H9 (cell line): ENCODE measurements at regions not wholly inside any gene's neighbourhood (a gene's known extent, or its start where the extent isn't known, plus 50 kb on each side); places are given as distances from the start of the nearest gene placed in this dataset.

Experiments
- DNase-seq: peaks from one replicate; pipeline ENCODE4 v3.0.0-alpha.2; 2017
- H2AFZ ChIP-seq: one replicate; pipeline ENCODE4 v1.6.1; 2013; ENCODE audit warnings: mild to moderate bottlenecking, low read length, control low read depth, moderate library complexity
- H2AK5ac ChIP-seq: 2 replicates; pipeline ENCODE4 v1.6.1; 2013; ENCODE audit warnings: low read length, control low read depth, mixed read lengths; ENCODE audit not compliant: insufficient read length
- H2BK120ac ChIP-seq: one replicate; pipeline ENCODE4 v1.6.1; 2013; ENCODE audit warnings: low read depth, mild to moderate bottlenecking, low read length, control low read depth, inconsistent platforms; ENCODE audit not compliant: poor library complexity, severe bottlenecking
- H2BK12ac ChIP-seq: 2 replicates; pipeline ENCODE4 v1.6.1; 2013; ENCODE audit warnings: low read length, control low read depth, mixed read lengths, low read depth; ENCODE audit not compliant: insufficient read length
- H2BK15ac ChIP-seq: 2 replicates; pipeline ENCODE4 v1.6.1; 2013; ENCODE audit warnings: low read depth, low read length, control low read depth
- H2BK20ac ChIP-seq: one replicate; pipeline ENCODE4 v1.6.1; 2013; ENCODE audit warnings: low read depth, mild to moderate bottlenecking, low read length, control low read depth, inconsistent platforms; ENCODE audit not compliant: poor library complexity, severe bottlenecking
- H2BK5ac ChIP-seq: 2 replicates; pipeline ENCODE4 v1.6.1; 2013; ENCODE audit warnings: low read length, control low read depth, mixed read lengths; ENCODE audit not compliant: insufficient read length
- H3K14ac ChIP-seq: 2 replicates; pipeline ENCODE4 v1.6.1; 2013; ENCODE audit warnings: low read length, control low read depth; ENCODE audit not compliant: insufficient read depth
- H3K18ac ChIP-seq: 2 replicates; pipeline ENCODE4 v1.6.1; 2013; ENCODE audit warnings: low read depth, mild to moderate bottlenecking, mixed read lengths, low read length, control low read depth; ENCODE audit not compliant: insufficient read length
- H3K23ac ChIP-seq: 2 replicates; pipeline ENCODE4 v1.6.1; 2013; ENCODE audit warnings: low read length, control low read depth, mixed read lengths, low read depth; ENCODE audit not compliant: insufficient read length
- H3K23me2 ChIP-seq: 2 replicates; pipeline ENCODE4 v1.6.1; 2013; ENCODE audit warnings: low read depth, mild to moderate bottlenecking, mixed read lengths, low read length, control low read depth; ENCODE audit not compliant: insufficient read length, poor library complexity, severe bottlenecking
- H3K27ac ChIP-seq: 2 replicates; pipeline ENCODE4 v1.5.1; 2013; ENCODE audit warnings: low read length, control low read depth, mixed read lengths, low read depth; ENCODE audit not compliant: insufficient read length
- H3K27me3 ChIP-seq: 2 replicates; pipeline ENCODE4 v1.6.1; 2013; ENCODE audit warnings: low read length, control low read depth, inconsistent platforms; ENCODE audit not compliant: insufficient read depth
- H3K4ac ChIP-seq: 2 replicates; pipeline ENCODE4 v1.6.1; 2013; ENCODE audit warnings: low read depth, mild to moderate bottlenecking, control low read depth, inconsistent platforms, low read length, moderate library complexity
- H3K4me1 ChIP-seq: 2 replicates; pipeline ENCODE4 v1.6.1; 2013; ENCODE audit warnings: low read length, control low read depth, inconsistent platforms; ENCODE audit not compliant: insufficient read depth
- H3K4me2 ChIP-seq: 2 replicates; pipeline ENCODE4 v1.6.1; 2013; ENCODE audit warnings: low read length, control low read depth, mixed read lengths; ENCODE audit not compliant: insufficient read length, insufficient read depth
- H3K56ac ChIP-seq: 2 replicates; pipeline ENCODE4 v1.6.1; 2013; ENCODE audit warnings: low read depth, mild to moderate bottlenecking, mixed read lengths, low read length, control low read depth; ENCODE audit not compliant: insufficient read length
- H3K79me1 ChIP-seq: 2 replicates; pipeline ENCODE4 v1.6.1; 2013; ENCODE audit warnings: low read depth, mild to moderate bottlenecking, moderate library complexity, low read length, control low read depth, inconsistent platforms; ENCODE audit not compliant: insufficient read depth, poor library complexity, severe bottlenecking
- H3K79me2 ChIP-seq: 2 replicates; pipeline ENCODE4 v1.6.1; 2013; ENCODE audit warnings: low read length, control low read depth, inconsistent platforms; ENCODE audit not compliant: insufficient read depth
- H3K9ac ChIP-seq: 2 replicates; pipeline ENCODE4 v1.6.1; 2013; ENCODE audit warnings: low read length, control low read depth, mixed read lengths; ENCODE audit not compliant: insufficient read length; ENCODE audit errors: extremely low read depth
- H3K9me3 ChIP-seq: one replicate; pipeline ENCODE4 v1.6.1; 2013; ENCODE audit warnings: low read depth, low read length, inconsistent platforms; ENCODE audit not compliant: control insufficient read depth
- H3T11ph ChIP-seq: one replicate; pipeline ENCODE4 v1.6.1; 2013; ENCODE audit warnings: mild to moderate bottlenecking, low read length, control low read depth, inconsistent platforms
- H4K20me1 ChIP-seq: one replicate; pipeline ENCODE4 v1.6.1; 2013; ENCODE audit not compliant: control insufficient read depth, insufficient read length, insufficient read depth
- H4K5ac ChIP-seq: 2 replicates; pipeline ENCODE4 v1.6.1; 2013; ENCODE audit warnings: low read depth, mild to moderate bottlenecking, mixed read lengths, low read length, control low read depth; ENCODE audit not compliant: insufficient read length
- H4K8ac ChIP-seq: replicated peaks from 2 replicates; pipeline ENCODE4 v1.6.1; 2013; ENCODE audit warnings: low read length, control low read depth, mixed read lengths, low read depth; ENCODE audit not compliant: insufficient read length
- H4K91ac ChIP-seq: 2 replicates; pipeline ENCODE4 v1.6.1; 2013; ENCODE audit warnings: low read depth, mild to moderate bottlenecking, moderate library complexity, mixed read lengths, low read length, control low read depth; ENCODE audit not compliant: insufficient read length
- H3K27ac Mint-ChIP-seq, 3 experiments: 2 replicates in 2 of 3; 3 replicates in 1 of 3; pipeline ENCODE4 v1.8.0; 2020 to 2021; ENCODE audit warnings: mixed read lengths in 3 of 3, mild to moderate bottlenecking in 1 of 3, moderate library complexity in 1 of 3
- H3K27me3 Mint-ChIP-seq: 2 replicates; pipeline ENCODE4 v1.8.0; 2021; ENCODE audit warnings: low read depth, mild to moderate bottlenecking, moderate library complexity, mixed read lengths
- H3K36me3 Mint-ChIP-seq, 3 experiments: 2 replicates in 2 of 3; 3 replicates in 1 of 3; pipeline ENCODE4 v1.8.0; 2020 to 2021; ENCODE audit warnings: low read depth in 3 of 3, mixed read lengths in 3 of 3; ENCODE audit not compliant: insufficient read depth in 1 of 3
- H3K4me1 Mint-ChIP-seq, 2 experiments: 2 replicates each; pipeline ENCODE4 v1.8.0; 2020; ENCODE audit warnings: mixed read lengths in 2 of 2
- H3K4me3 Mint-ChIP-seq, 2 experiments: 2 replicates in 1 of 2; 3 replicates in 1 of 2; pipeline ENCODE4 v1.8.0; 2020 to 2021; ENCODE audit warnings: mild to moderate bottlenecking in 2 of 2, mixed read lengths in 2 of 2, moderate library complexity in 1 of 2
- H3K9me3 Mint-ChIP-seq, 2 experiments: 2 replicates in 1 of 2; 3 replicates in 1 of 2; pipeline ENCODE4 v1.8.0; 2020; ENCODE audit warnings: mild to moderate bottlenecking in 2 of 2, mixed read lengths in 2 of 2, moderate library complexity in 1 of 2
- WGBS: extraction: QIAGEN DNeasy Blood & Tissue Kit; methylation state at CpG from one replicate; pipeline ENCODE4 v1.1.7; 2013; ENCODE audit warnings: missing lambda C conversion rate, low lambda C conversion rate, mixed read lengths; ENCODE audit not compliant: insufficient read length; ENCODE audit errors: extremely low coverage; 5-methylcytosine and 5-hydroxymethylcytosine counted together
- TF ChIP-seq, protein P1 (sequence below): fragments of 200-600 bp; sonication (generic); conservative IDR thresholded peaks from 3 replicates; pipeline ENCODE4 v1.8.0; 2021; ENCODE audit warnings: antibody characterized with exemption, mild to moderate bottlenecking

DNA sequence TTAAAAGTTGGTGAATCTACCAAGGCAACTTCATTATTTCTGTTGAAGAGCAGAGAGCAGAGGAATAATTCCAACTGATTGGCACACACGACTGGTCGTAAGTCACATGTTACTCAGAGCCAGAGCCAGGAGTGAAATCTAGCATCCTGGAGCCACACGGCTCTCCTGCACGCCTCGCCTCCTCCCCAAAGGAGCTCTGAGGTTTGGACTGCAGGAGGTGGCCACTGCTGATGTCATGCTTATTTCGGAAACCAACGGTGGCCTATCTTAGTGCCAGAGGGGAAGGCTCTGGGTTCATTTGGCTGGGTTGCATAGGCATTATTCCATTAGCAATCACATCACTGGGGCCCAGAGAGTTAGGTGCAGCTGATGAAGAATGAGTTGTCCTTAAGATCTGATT, 123.5 kb upstream of the RALGAPA2 start:
- H3K4me1 ChIP-seq: no peaks in the 10 kb centered on the region
- no CpG with 5 or more reads among the region's 7 CpGs for WGBS
- H3K27ac ChIP-seq: no peak overlapping the region

More for the DNA sequence above, 123.5 kb upstream of the RALGAPA2 start:
- H3K23ac ChIP-seq: no peak overlapping the region
- H4K20me1 ChIP-seq: no peaks in the 10 kb centered on the region
- H3K9ac ChIP-seq: no peak overlapping the region
- H4K8ac ChIP-seq: no peak overlapping the region
- no peak overlapping the region for H2BK5ac ChIP-seq
- no peak overlapping the region for H2AK5ac ChIP-seq
- Mint-ChIP-seq H3K36me3 (peaks cover 0 to 7% (median 6%) of the 10 kb centered on the region in 3 experiments; a peak in 5 of 7 replicates), H3K27ac (no peak overlapping the region), H3K27me3 (peaks cover 50% of the 10 kb centered on the region), H3K4me1 (peaks cover 4 to 6% of the 10 kb centered on the region in 2 experiments; a peak in 1 of 4 replicates), H3K4me3 (no peak overlapping the region), H3K9me3 (peaks cover 4 to 5% of the 10 kb centered on the region in 2 experiments)
- H2BK15ac ChIP-seq: no peak overlapping the region
- H2BK120ac ChIP-seq: no peak overlapping the region
- no peaks in the 10 kb centered on the region for H3K79me2 ChIP-seq
- no peak overlapping the region for H3K4ac ChIP-seq
- H3K18ac ChIP-seq: no peak overlapping the region
- no peak overlapping the region for H2AFZ ChIP-seq
- H2BK20ac ChIP-seq: no peak overlapping the region
- TF ChIP-seq, protein P1, sequence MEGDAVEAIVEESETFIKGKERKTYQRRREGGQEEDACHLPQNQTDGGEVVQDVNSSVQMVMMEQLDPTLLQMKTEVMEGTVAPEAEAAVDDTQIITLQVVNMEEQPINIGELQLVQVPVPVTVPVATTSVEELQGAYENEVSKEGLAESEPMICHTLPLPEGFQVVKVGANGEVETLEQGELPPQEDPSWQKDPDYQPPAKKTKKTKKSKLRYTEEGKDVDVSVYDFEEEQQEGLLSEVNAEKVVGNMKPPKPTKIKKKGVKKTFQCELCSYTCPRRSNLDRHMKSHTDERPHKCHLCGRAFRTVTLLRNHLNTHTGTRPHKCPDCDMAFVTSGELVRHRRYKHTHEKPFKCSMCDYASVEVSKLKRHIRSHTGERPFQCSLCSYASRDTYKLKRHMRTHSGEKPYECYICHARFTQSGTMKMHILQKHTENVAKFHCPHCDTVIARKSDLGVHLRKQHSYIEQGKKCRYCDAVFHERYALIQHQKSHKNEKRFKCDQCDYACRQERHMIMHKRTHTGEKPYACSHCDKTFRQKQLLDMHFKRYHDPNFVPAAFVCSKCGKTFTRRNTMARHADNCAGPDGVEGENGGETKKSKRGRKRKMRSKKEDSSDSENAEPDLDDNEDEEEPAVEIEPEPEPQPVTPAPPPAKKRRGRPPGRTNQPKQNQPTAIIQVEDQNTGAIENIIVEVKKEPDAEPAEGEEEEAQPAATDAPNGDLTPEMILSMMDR: no peak
- no peak overlapping the region for H3K14ac ChIP-seq
- no peak overlapping the region for H3T11ph ChIP-seq
- no peak for DNase-seq
- no peak overlapping the region for H3K4me2 ChIP-seq
- no peak overlapping the region for H4K5ac ChIP-seq
- no peaks in the 10 kb centered on the region for H3K23me2 ChIP-seq
- no peak overlapping the region for H3K56ac ChIP-seq
- H3K79me1 ChIP-seq: no peaks in the 10 kb centered on the region
- H2BK12ac ChIP-seq: no peak overlapping the region
- H3K27me3 ChIP-seq: no peaks in the 10 kb centered on the region
- no peak overlapping the region for H4K91ac ChIP-seq
- H3K9me3 ChIP-seq: no peaks in the 10 kb centered on the region
